CD14-positive monocyte (primary cell): ENCODE measurements at regions not wholly inside any gene's neighbourhood (a gene's known extent, or its start where the extent isn't known, plus 50 kb on each side); places are given as distances from the start of the nearest gene placed in this dataset.

Source experiments
- DNase-seq, 3 donors: peaks; one replicate each; pipeline ENCODE4 v3.0.0-alpha.2; 2011 to 2022
- H2AFZ ChIP-seq: 2 replicates; pipeline ENCODE4 v1.6.0; 2012; ENCODE audit warnings: mild to moderate bottlenecking, low read depth, low read length, inconsistent platforms; ENCODE audit not compliant: insufficient read depth, poor library complexity, severe bottlenecking
- H3K27ac ChIP-seq, 2 donors: 1 replicate in 1 of 2; 2 replicates in 1 of 2; pipeline ENCODE4 v1.5.1; 2012 to 2013; ENCODE audit warnings: low read length in 2 of 2, control low read depth in 1 of 2, inconsistent platforms in 1 of 2, low read depth in 1 of 2, mild to moderate bottlenecking in 1 of 2
- H3K27me3 ChIP-seq, 2 donors: one replicate each; pipeline versions ENCODE4 v1.6.0 to v1.6.1; 2011 to 2013; ENCODE audit warnings: low read length in 2 of 2; ENCODE audit not compliant: control insufficient read depth in 2 of 2, insufficient read depth in 2 of 2
- H3K36me3 ChIP-seq, 2 donors: replicated peaks in 1 of 2; 1 replicate in 1 of 2; 2 replicates in 1 of 2; pipeline versions ENCODE4 v1.5.1 to v1.6.1; 2012 to 2013; ENCODE audit warnings: low read length in 2 of 2, control low read depth in 1 of 2, inconsistent platforms in 1 of 2, mild to moderate bottlenecking in 1 of 2; ENCODE audit not compliant: insufficient read depth in 2 of 2, control insufficient read depth in 1 of 2
- H3K4me1 ChIP-seq, 2 donors: 1 replicate in 1 of 2; 2 replicates in 1 of 2; pipeline versions ENCODE4 v1.5.1 to v1.6.1; 2012 to 2013; ENCODE audit warnings: low read length in 2 of 2, control low read depth in 1 of 2, inconsistent platforms in 1 of 2, mild to moderate bottlenecking in 1 of 2, moderate library complexity in 1 of 2; ENCODE audit not compliant: insufficient read depth in 2 of 2, control insufficient read depth in 1 of 2
- H3K4me2 ChIP-seq: replicated peaks from 2 replicates; pipeline ENCODE3; 2012; ENCODE audit warnings: low read length, moderate library complexity, mild to moderate bottlenecking; ENCODE audit not compliant: poor library complexity, severe bottlenecking; ENCODE audit errors: extremely low read depth
- H3K4me3 ChIP-seq, 3 experiments: fragments of 200-600 bp in 1 of 3; sonication (generic) in 1 of 3; replicated peaks in 1 of 3; 1 replicate in 2 of 3; 2 replicates in 1 of 3; pipeline ENCODE4 v1.5.1; 2011 to 2013; ENCODE audit warnings: low read length in 3 of 3, mild to moderate bottlenecking in 3 of 3, control low read depth in 2 of 3, low read depth in 2 of 3, inconsistent platforms in 1 of 3, moderate library complexity in 1 of 3
- H3K79me2 ChIP-seq: 2 replicates; pipeline ENCODE4 v1.6.0; 2012; ENCODE audit warnings: mild to moderate bottlenecking, control low read depth, inconsistent platforms, low read length, moderate library complexity; ENCODE audit not compliant: insufficient read depth
- H3K9ac ChIP-seq: 2 replicates; pipeline ENCODE4 v1.6.0; 2017; ENCODE audit warnings: low read length, mild to moderate bottlenecking; ENCODE audit not compliant: insufficient read depth, poor library complexity, severe bottlenecking
- H3K9me3 ChIP-seq, 2 donors: replicated peaks in 1 of 2; 1 replicate in 1 of 2; 2 replicates in 1 of 2; pipeline versions ENCODE4 v1.5.1 to v1.6.1; 2012 to 2013; ENCODE audit warnings: low read length in 2 of 2, control low read depth in 1 of 2; ENCODE audit not compliant: control insufficient read depth in 1 of 2, insufficient read depth in 1 of 2
- H4K20me1 ChIP-seq: 2 replicates; pipeline ENCODE4 v1.6.0; 2012; ENCODE audit warnings: mild to moderate bottlenecking, low read length, control low read depth, moderate library complexity; ENCODE audit not compliant: insufficient read depth
- H3K27ac Mint-ChIP-seq, 7 donors: one replicate each; pipeline ENCODE4 v1.8.0; 2020; ENCODE audit warnings: mild to moderate bottlenecking in 7 of 7, mixed read lengths in 7 of 7, moderate library complexity in 6 of 7, inconsistent platforms in 2 of 7
- H3K27me3 Mint-ChIP-seq, 3 donors: one replicate each; pipeline ENCODE4 v1.8.0; 2021 to 2022; ENCODE audit warnings: low read depth in 3 of 3, mild to moderate bottlenecking in 3 of 3, mixed read lengths in 3 of 3, moderate library complexity in 3 of 3, inconsistent platforms in 1 of 3
- H3K36me3 Mint-ChIP-seq, 2 donors: one replicate each; pipeline ENCODE4 v1.8.0; 2020; ENCODE audit warnings: mixed read lengths in 2 of 2, inconsistent platforms in 1 of 2, mild to moderate bottlenecking in 1 of 2
- H3K4me1 Mint-ChIP-seq: one replicate; pipeline ENCODE4 v1.8.0; 2020; ENCODE audit warnings: mild to moderate bottlenecking, mixed read lengths
- H3K4me3 Mint-ChIP-seq, 2 donors: one replicate each; pipeline ENCODE4 v1.8.0; 2020; ENCODE audit warnings: mild to moderate bottlenecking in 2 of 2, mixed read lengths in 2 of 2, moderate library complexity in 1 of 2
- H3K9me3 Mint-ChIP-seq, 7 donors: one replicate each; pipeline ENCODE4 v1.8.0; 2020 to 2022; ENCODE audit warnings: mixed read lengths in 7 of 7, mild to moderate bottlenecking in 6 of 7, moderate library complexity in 6 of 7, inconsistent platforms in 2 of 7
- WGBS: methylation state at CpG from one replicate; pipeline ENCODE4 v1.1.5; 2013; ENCODE audit warnings: missing lambda C conversion rate; ENCODE audit not compliant: insufficient coverage; 5-methylcytosine and 5-hydroxymethylcytosine counted together
- intact Hi-C, 2 donors: fragments of 100-400 bp; cut with micrococcal nuclease; formaldehyde crosslinking; loops; one replicate each; pipeline versions ENCODE4 v1.15.0 to v1.15.1; 2023
- TF ChIP-seq, protein P1 (sequence below): fragments of 200-600 bp; IDR thresholded peaks from one replicate; pipeline ENCODE4 v1.8.0; 2022; ENCODE audit warnings: antibody characterized with exemption, mild to moderate bottlenecking

GRCh38 chr19:31572976-31573298 lies 223.7 kb upstream of the TSHZ3 start:
- peaks cover 0 to 4% (median 0%) of the 10 kb centered on the region in 3 donors for H3K27me3 Mint-ChIP-seq
- intact Hi-C loops = no loop called here
- no peaks in the 10 kb centered on the region for H3K36me3 ChIP-seq
- no peak overlapping the region for H3K27ac Mint-ChIP-seq
- no peak for DNase-seq
- H3K79me2 ChIP-seq = no peaks in the 10 kb centered on the region
- H4K20me1 ChIP-seq = no peaks in the 10 kb centered on the region
- H3K4me1 ChIP-seq = no peaks in the 10 kb centered on the region
- H3K4me3 ChIP-seq = no peak overlapping the region
- TF ChIP-seq, protein P1, sequence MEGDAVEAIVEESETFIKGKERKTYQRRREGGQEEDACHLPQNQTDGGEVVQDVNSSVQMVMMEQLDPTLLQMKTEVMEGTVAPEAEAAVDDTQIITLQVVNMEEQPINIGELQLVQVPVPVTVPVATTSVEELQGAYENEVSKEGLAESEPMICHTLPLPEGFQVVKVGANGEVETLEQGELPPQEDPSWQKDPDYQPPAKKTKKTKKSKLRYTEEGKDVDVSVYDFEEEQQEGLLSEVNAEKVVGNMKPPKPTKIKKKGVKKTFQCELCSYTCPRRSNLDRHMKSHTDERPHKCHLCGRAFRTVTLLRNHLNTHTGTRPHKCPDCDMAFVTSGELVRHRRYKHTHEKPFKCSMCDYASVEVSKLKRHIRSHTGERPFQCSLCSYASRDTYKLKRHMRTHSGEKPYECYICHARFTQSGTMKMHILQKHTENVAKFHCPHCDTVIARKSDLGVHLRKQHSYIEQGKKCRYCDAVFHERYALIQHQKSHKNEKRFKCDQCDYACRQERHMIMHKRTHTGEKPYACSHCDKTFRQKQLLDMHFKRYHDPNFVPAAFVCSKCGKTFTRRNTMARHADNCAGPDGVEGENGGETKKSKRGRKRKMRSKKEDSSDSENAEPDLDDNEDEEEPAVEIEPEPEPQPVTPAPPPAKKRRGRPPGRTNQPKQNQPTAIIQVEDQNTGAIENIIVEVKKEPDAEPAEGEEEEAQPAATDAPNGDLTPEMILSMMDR = no peak
- no peaks in the 10 kb centered on the region for H3K27me3 ChIP-seq
- H2AFZ ChIP-seq = no peak overlapping the region
- peaks cover 5 to 8% of the 10 kb centered on the region in 2 donors for H3K9me3 ChIP-seq
- 90% methylated on average over 8 of the region's 8 CpGs for WGBS
- no peaks in the 10 kb centered on the region for H3K4me1 Mint-ChIP-seq
- H3K36me3 Mint-ChIP-seq = no peaks in the 10 kb centered on the region
- peaks cover under 1 to 14% (median 5%) of the 10 kb centered on the region in 7 donors for H3K9me3 Mint-ChIP-seq
- H3K4me3 Mint-ChIP-seq = no peak overlapping the region
- no peak overlapping the region for H3K4me2 ChIP-seq
- no peak overlapping the region for H3K9ac ChIP-seq
- no peak overlapping the region for H3K27ac ChIP-seq

- DNase-seq = no peak
- H3K9me3 ChIP-seq = peaks cover 8% of the 10 kb centered on the region in 2 donors
- no peak overlapping the region for H3K27ac ChIP-seq
- no peaks in the 10 kb centered on the region for H3K79me2 ChIP-seq
- no peak overlapping the region for H3K9ac ChIP-seq
- H3K4me2 ChIP-seq = no peak overlapping the region
- Mint-ChIP-seq H3K27me3 (peaks cover 0 to 4% (median 0%) of the 10 kb centered on the region in 3 donors), H3K9me3 (peaks cover 2 to 14% (median 5%) of the 10 kb centered on the region in 7 donors), H3K4me1 (no peaks in the 10 kb centered on the region), H3K4me3 (peak overlapping the region in 1 of 2 donors; percentile 8), H3K27ac (no peak overlapping the region), H3K36me3 (no peaks in the 10 kb centered on the region)
- H2AFZ ChIP-seq = no peak overlapping the region
- intact Hi-C loops = no loop called here
- TF ChIP-seq, protein P1 = no peak
- H3K27me3 ChIP-seq = no peaks in the 10 kb centered on the region
- H3K4me1 ChIP-seq = no peaks in the 10 kb centered on the region
- 87% methylated on average over 10 of the region's 14 CpGs for WGBS
- no peaks in the 10 kb centered on the region for H3K36me3 ChIP-seq
- no peak overlapping the region for H3K4me3 ChIP-seq
- no peaks in the 10 kb centered on the region for H4K20me1 ChIP-seq
These were observed 225.2 kb upstream of the TSHZ3 start for GRCh38 chr19:31574251-31574973.
